NB4 (cell line): ENCODE measurements at regions not wholly inside any gene's neighbourhood (a gene's known extent, or its start where the extent isn't known, plus 50 kb on each side); places are given as distances from the start of the nearest gene placed in this dataset.

Source experiments
- DNase-seq: peaks from one replicate; pipeline ENCODE4 v3.0.0; 2010; ENCODE audit warnings: low read depth
- H3K4me3 ChIP-seq: one replicate; pipeline ENCODE4 v1.5.1; 2011; ENCODE audit warnings: mild to moderate bottlenecking, low read depth, low read length, moderate library complexity
- CTCF ChIP-seq: IDR thresholded peaks from one replicate; pipeline ENCODE4 v1.5.1; 2012; ENCODE audit warnings: low read depth, low read length
- MYC ChIP-seq: IDR thresholded peaks from 2 replicates; pipeline ENCODE4 v1.6.1; 2011; ENCODE audit warnings: low read depth, low read length
- POLR2A ChIP-seq: IDR thresholded peaks from 2 replicates; pipeline ENCODE4 v1.6.1; 2011; ENCODE audit warnings: mild to moderate bottlenecking; ENCODE audit not compliant: insufficient read length; ENCODE audit errors: extremely low read depth
- TF ChIP-seq, protein P1 (sequence below): IDR thresholded peaks from 2 replicates; pipeline ENCODE4 v1.6.1; 2011; ENCODE audit warnings: low read depth, low read length

GRCh38 chr13:111654531-111654930, 334.1 kb downstream of the TEX29 start:
- DNase-seq = no peak
- TF ChIP-seq, protein P1, sequence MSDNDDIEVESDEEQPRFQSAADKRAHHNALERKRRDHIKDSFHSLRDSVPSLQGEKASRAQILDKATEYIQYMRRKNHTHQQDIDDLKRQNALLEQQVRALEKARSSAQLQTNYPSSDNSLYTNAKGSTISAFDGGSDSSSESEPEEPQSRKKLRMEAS = no peak
- TF ChIP-seq CTCF (no peak), POLR2A (no peak), MYC (no peak)
- H3K4me3 ChIP-seq = no peak overlapping the region

- H3K4me3 ChIP-seq = no peak overlapping the region
- TF ChIP-seq MYC (no peak), CTCF (no peak), POLR2A (no peak)
- TF ChIP-seq, protein P1 = no peak
- DNase-seq = no peak
Observed at GRCh38 chr13:111656439-111656838, 336.0 kb downstream of the TEX29 start.

- no peak overlapping the region for H3K4me3 ChIP-seq
- TF ChIP-seq MYC = no peak
- TF ChIP-seq POLR2A = no peak
- no peak for TF ChIP-seq CTCF
- TF ChIP-seq, protein P1 = no peak
- no peak for DNase-seq
Observed at GRCh38 chr13:111657013-111657412, 336.6 kb downstream of the TEX29 start.

- peak; percentile 50 for DNase-seq
- TF ChIP-seq CTCF (no peak), MYC (no peak), POLR2A (no peak)
- TF ChIP-seq, protein P1 = no peak
- H3K4me3 ChIP-seq = no peak overlapping the region
Observed at GRCh38 chr13:111658145-111659100, 338.0 kb downstream of the TEX29 start.

GRCh38 chr13:111659219-111659775, 338.9 kb downstream of the TEX29 start:
- TF ChIP-seq, protein P1 = no peak
- no peak for TF ChIP-seq CTCF
- no peak for TF ChIP-seq MYC
- no peak for TF ChIP-seq POLR2A
- DNase-seq = no peak
- no peak overlapping the region for H3K4me3 ChIP-seq
